HG02763 (cell line): ENCODE measurements at regions not wholly inside any gene's neighbourhood (a gene's known extent, or its start where the extent isn't known, plus 50 kb on each side); places are given as distances from the start of the nearest gene placed in this dataset.
A peak's percentile ranks its signal among the peaks of the same experiment; 100 is the strongest.

Experiments
- ATAC-seq: cut with Tn5 transposase; IDR thresholded peaks from one replicate; pipeline ENCODE4 v1.9.1; 2021; ENCODE audit warnings: mild to moderate bottlenecking, moderate library complexity; ENCODE audit not compliant: unreplicated experiment

GRCh38 chr6:25010902-25011625, 75.3 kb upstream of the RIPOR2 start:
- ATAC-seq, result no peak

- ATAC-seq, result no peak
These were observed 76.9 kb upstream of the RIPOR2 start for GRCh38 chr6:25012657-25013056.

GRCh38 chr6:25013246-25013645, 77.5 kb upstream of the RIPOR2 start:
- ATAC-seq, result peak; percentile 45

GRCh38 chr6:25014369-25014768, 78.6 kb upstream of the RIPOR2 start:
- ATAC-seq, result no peak

- no peak for ATAC-seq
These were observed 79.2 kb upstream of the RIPOR2 start for GRCh38 chr6:25014791-25015560.

GRCh38 chr6:25016014-25016720, 80.4 kb upstream of the RIPOR2 start:
- no peak for ATAC-seq

GRCh38 chr6:25017486-25017885, 81.7 kb upstream of the RIPOR2 start:
- ATAC-seq, result no peak

- peak; percentile 64 for ATAC-seq
These were observed 82.3 kb upstream of the RIPOR2 start for GRCh38 chr6:25017932-25018567.

- ATAC-seq, result no peak
These were observed 82.8 kb upstream of the RIPOR2 start for GRCh38 chr6:25018568-25018954.

GRCh38 chr6:25022140-25022553, 86.4 kb upstream of the RIPOR2 start:
- no peak for ATAC-seq

- no peak for ATAC-seq
These were observed 88.0 kb upstream of the RIPOR2 start for GRCh38 chr6:25023781-25024180.

- no peak for ATAC-seq
These were observed 89.1 kb upstream of the RIPOR2 start for GRCh38 chr6:25024821-25025220.

GRCh38 chr6:25025248-25025918, 89.6 kb upstream of the RIPOR2 start:
- ATAC-seq, result no peak

GRCh38 chr6:25025919-25026301, 90.2 kb upstream of the RIPOR2 start:
- ATAC-seq, result no peak

GRCh38 chr6:25026723-25027122, 91.0 kb upstream of the RIPOR2 start:
- no peak for ATAC-seq

GRCh38 chr6:25027221-25027916, 91.6 kb upstream of the RIPOR2 start:
- ATAC-seq, result peak; percentile 93

GRCh38 chr6:25028328-25028727, 92.6 kb upstream of the RIPOR2 start:
- ATAC-seq, result no peak

- no peak for ATAC-seq
These were observed 97.2 kb upstream of the RIPOR2 start for GRCh38 chr6:25032934-25033333.

- no peak for ATAC-seq
These were observed 98.7 kb upstream of the RIPOR2 start for GRCh38 chr6:25034431-25034921.

GRCh38 chr6:25035174-25035511, 99.4 kb upstream of the RIPOR2 start:
- no peak for ATAC-seq
